ENCODE measurements at regions not wholly inside any gene's neighbourhood (a gene's known extent, or its start where the extent isn't known, plus 50 kb on each side); places are given as distances from the start of the nearest gene placed in this dataset.

- TF ChIP-seq CTCF (conservative IDR thresholded peaks at IDR 0.05; ENCODE audit: low read length) (no peak), EZH2phosphoT487 (IDR thresholded peaks at IDR 0.05; ENCODE audit: borderline replicate concordance, low read depth, low read length) (no peak)
These were observed 362.8 kb downstream of the IRX1 start for GRCh38 chr5:3958389-3958788.

Data from OCI-LY7 (cell line).